SK-N-SH treated with all-trans-retinoic acid at 6 μM for 48 hours (cell line): ENCODE measurements at regions not wholly inside any gene's neighbourhood (a gene's known extent, or its start where the extent isn't known, plus 50 kb on each side); places are given as distances from the start of the nearest gene placed in this dataset.

Experiments
- CREB5 ChIP-seq: fragments of 250-450 bp; sonication (Bioruptor Pico); IDR thresholded peaks from 2 replicates; pipeline ENCODE4 v1.5.1; 2020; ENCODE audit warnings: low read depth, mild to moderate bottlenecking, moderate library complexity
- PATZ1 ChIP-seq: fragments of 250-450 bp; sonication (Bioruptor Pico); IDR thresholded peaks from 2 replicates; pipeline ENCODE4 v1.8.0; 2020; ENCODE audit warnings: mild to moderate bottlenecking, moderate library complexity, borderline replicate concordance
- PPARA ChIP-seq: fragments of 250-450 bp; sonication (Bioruptor Pico); IDR thresholded peaks from 2 replicates; pipeline ENCODE4 v1.5.0; 2020; ENCODE audit warnings: mild to moderate bottlenecking, borderline replicate concordance
- SNAI2 ChIP-seq: fragments of 250-450 bp; sonication (Bioruptor Pico); IDR thresholded peaks from 2 replicates; pipeline ENCODE4 v1.5.0; 2020; ENCODE audit warnings: mild to moderate bottlenecking, moderate library complexity
- TSHZ2 ChIP-seq: fragments of 250-450 bp; sonication (Bioruptor Pico); IDR thresholded peaks from 2 replicates; pipeline ENCODE4 v1.5.0; 2020; ENCODE audit warnings: mild to moderate bottlenecking, moderate library complexity
- ZFP30 ChIP-seq: fragments of 450-650 bp; formaldehyde crosslinking; IDR thresholded peaks from 2 replicates; pipeline ENCODE4 v1.5.0; 2022; ENCODE audit warnings: mild to moderate bottlenecking, moderate library complexity
- ZNF565 ChIP-seq: fragments of 450-650 bp; formaldehyde crosslinking; conservative IDR thresholded peaks from 2 replicates; pipeline ENCODE4 v1.5.0; 2020; ENCODE audit warnings: low read depth, mild to moderate bottlenecking, moderate library complexity
- ZNF70 ChIP-seq: fragments of 450-650 bp; formaldehyde crosslinking; IDR thresholded peaks from 2 replicates; pipeline ENCODE4 v1.5.0; 2020; ENCODE audit warnings: mild to moderate bottlenecking, moderate library complexity

GRCh38 chr5:85656050-85656449 is 961.7 kb upstream of the COX7C start:
- TF ChIP-seq PATZ1 (CRISPR knock-in tag) (no peak), ZNF565 (CRISPR knock-in tag) (no peak), PPARA (CRISPR knock-in tag) (no peak), SNAI2 (CRISPR knock-in tag) (no peak), ZNF70 (CRISPR knock-in tag) (no peak), TSHZ2 (CRISPR knock-in tag) (no peak), CREB5 (CRISPR knock-in tag) (no peak), ZFP30 (CRISPR knock-in tag) (no peak)
